Stimulated activated CD8-positive, alpha-beta memory T cell treated with anti-CD3 and anti-CD28 coated beads, Interleukin-7, amount 100 ng/mL, for 48 hours (primary cell): ENCODE measurements at regions not wholly inside any gene's neighbourhood (a gene's known extent, or its start where the extent isn't known, plus 50 kb on each side); places are given as distances from the start of the nearest gene placed in this dataset.
"Not testable (repeated sequence)": the region's sequence is repeated elsewhere in the genome, so short reads cannot be mapped to it uniquely, and the experiment has no call there.

ENCODE experiments used
- DNase-seq, 2 donors: peaks; one replicate each; pipeline ENCODE4 v3.0.0-alpha.2; 2020; ENCODE audit warnings: low read depth in 1 of 2; ENCODE audit errors: extremely low read depth in 1 of 2

DNA sequence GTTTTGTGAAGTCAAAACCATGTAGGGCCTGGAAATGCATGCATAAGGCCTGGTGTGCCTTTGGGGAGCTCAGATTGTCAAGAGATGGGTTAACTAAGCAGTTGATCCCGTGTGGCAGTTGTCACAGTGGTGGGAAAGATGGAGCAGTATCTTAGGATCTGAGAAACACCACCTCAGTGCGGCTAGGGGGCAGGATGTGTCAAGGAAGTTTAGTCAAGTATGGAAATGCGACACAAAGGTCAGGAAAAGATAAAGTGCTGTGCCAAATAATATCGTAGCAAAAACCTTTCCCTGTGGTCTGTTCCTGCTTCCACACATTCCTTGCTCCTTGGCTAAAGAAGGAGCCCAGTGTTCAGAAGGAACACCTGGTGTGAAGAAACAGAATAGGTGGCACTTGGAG lies 396.4 kb downstream of the EDEM1 start:
- DNase-seq = no peak

DNA sequence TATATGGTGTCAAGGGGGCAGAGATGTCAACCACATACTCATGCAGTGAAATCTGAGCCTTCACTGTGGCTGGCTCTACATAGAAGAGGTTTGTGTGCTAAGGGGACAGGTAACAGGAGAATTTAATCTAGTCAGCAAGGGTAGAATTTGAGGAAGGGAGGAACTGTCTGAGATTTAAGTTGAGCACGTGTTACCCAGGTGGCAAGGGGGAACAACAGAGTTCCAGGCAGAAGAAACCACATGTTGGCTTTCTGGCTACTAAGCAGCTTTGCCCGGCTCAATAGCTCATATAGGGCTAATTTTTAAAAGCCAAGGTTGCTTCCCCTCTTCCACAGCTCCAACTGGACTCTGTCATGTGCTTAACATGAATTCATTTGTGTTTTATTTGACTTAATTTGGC lies 397.6 kb downstream of the EDEM1 start:
- no peak for DNase-seq

DNA sequence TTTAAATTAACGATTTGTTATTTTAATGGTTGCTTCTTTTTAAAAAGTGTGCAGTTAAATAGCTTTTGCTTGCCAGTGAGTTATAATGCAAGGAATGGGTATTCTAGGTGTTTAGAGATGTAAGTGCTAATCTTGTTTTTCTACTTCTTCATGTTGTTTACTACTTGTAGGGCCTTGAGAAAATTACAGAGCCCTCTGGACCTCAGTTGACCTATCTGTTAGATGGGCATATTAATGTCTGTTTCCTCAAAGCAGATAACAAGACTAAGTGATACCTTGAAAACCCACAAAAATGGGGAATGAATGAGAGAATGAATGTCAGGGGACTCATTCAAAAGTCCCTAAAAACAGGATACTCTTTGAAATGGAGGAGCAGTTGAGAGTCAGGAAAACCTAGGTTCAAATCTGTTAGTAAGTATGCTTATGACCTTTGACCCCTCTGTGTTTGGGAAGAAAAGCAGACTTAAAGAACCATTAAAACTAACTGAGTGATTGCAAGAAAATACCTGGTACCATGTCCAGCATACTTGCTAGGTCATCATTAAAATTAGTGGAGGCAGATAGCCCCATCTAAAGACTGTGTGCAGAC lies 419.5 kb downstream of the EDEM1 start:
- no peak for DNase-seq

DNA sequence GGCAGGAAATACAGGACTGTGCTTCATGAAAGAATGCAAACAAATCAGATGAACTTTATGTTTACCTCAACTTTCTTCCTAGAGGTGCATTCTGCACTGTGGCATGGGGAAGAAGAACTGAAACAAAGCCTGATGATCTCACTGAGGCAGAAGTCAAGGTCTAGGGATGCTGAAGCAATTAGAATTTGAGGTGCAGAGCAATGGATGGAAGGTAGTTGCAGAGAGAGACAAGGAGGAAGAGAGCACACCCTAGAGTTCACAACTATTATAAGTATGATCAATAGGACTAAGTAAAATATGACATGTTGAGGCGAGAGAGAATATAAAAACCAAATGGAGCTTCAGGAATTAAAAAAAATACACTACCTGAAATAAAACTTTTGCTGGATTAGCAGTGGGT lies 420.1 kb downstream of the EDEM1 start:
- no peak for DNase-seq

DNA sequence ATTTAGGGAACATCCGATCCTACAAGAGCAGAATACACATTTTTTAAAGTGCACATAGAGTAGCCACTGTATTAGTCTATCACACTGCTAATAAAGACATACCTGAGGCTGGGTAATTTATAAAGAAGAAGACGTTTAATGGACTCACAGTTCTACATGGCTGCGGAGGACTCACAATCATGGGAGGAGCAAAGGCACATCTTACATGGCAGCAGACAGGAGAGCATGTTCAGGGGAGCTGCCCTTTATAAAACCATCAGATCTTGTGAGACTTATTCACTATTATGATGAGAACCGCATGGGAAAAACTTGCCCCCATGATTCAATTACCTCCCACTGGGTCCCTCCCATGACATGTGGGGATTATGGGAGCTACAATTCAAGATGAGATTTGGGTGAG lies 421.5 kb downstream of the EDEM1 start:
- DNase-seq = not testable (repeated sequence)

DNA sequence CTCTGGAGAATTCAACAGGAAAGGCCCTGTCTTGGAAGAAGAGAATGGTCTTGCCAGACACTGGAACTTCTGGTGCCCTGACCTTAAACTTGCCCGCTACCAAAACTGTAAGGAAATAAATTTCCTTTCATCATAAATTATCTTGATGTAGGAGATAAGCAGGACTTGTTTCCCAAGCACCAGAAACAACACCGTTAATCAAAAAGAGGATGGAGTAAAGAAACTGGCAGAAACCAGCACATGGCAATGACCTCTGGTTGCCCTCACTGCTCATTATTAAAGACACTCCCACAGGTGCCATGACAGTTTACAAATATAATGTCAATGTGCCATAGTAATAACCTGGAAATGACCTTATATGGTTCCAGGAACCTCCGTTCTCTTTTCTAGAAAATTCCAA lies 426.1 kb downstream of the EDEM1 start:
- no peak for DNase-seq

DNA sequence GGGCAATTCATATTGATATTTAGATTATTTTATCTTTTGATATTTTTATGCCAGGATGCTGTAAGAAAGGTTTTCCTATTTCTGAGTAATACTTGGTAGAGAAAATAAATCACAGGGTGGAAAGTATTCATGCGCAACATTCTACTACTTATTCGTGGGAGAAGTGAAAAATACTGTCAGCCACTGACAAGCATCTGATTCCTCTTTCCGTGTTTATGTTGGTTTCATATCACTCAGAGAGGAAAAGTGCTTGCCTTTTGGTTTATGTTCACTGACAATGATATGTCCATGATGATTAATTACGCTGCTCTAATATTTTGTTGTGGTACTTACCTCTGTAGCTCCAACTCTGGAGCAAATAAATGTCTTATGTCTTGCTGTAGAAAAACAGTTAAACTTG lies 429.4 kb downstream of the EDEM1 start:
- DNase-seq = no peak

DNA sequence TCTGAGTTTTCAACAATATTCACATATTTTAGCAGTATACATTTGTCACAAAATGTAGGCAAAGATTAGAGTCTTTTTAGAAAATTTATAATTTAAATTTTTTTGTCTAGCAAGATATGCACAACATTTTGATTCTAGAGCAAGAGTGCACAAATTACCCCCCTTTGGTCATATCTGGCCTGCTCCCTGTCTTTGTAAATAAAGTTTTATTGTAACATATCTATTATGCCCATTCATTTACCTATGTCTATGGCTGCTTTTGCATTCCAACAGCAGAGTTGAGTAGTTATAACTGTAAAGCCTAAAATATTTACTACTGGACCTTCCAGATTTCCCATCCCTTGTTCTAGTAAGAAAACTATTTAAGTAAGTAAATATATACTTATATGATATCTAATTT lies 430.7 kb downstream of the EDEM1 start:
- DNase-seq = no peak

DNA sequence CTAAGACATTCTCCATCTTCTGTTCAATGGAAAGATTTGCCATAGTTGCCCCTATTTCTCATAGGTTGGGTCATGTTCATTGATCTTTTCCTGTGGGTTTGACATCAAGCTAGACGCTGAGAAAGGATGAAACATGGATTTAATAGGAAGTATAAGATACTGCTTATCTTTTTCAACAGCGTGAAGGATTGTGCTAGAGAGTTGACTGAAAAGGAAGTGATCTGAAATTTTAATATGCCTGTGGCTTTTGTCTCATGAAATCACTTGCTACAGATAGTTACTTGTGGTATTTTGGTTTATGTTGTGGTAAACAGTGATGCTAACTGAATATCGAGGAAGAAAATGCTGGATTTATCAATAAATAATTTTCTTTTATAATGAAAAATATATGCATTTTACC lies 442.9 kb downstream of the EDEM1 start:
- no peak for DNase-seq

DNA sequence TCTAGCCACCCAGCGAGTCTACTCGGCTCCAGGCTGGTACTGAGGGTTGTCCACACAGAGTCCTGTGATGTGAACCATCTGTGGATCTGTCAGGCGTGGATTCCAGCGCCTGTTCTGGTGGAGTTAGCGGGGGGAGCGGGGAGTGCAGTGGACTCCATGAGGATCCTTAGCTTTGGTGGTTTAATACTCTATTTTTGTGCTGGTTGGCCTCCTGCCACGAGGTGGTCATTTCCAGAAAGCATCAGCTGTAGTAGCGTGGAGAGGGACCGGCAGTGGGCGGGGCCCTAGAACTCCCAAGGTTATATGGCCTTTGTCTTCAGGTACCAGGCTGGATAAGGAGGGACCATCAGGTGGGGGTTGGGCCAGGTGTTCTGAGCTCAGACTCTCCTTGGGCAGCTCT lies 446.5 kb downstream of the EDEM1 start:
- DNase-seq = no peak

DNA sequence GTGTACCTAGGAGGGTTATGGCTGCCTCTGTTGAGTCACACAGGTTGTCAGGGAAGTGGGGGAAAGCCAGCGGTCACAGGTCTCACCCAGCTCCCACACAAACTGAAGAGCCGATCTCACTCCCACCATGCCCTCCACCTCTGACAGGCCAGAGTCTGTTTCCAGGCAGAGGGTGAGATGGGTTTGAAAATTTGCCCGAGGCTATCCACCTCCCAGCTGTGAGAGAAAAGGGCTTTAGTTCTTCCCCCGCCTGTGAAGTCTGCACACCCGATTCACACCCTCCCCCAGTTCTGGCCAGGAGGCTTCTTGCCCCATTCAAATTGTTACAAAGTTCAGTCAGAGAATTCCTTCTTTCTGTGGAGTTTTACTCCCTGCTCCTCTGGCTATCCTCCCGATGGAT lies 446.9 kb downstream of the EDEM1 start:
- DNase-seq = no peak

DNA sequence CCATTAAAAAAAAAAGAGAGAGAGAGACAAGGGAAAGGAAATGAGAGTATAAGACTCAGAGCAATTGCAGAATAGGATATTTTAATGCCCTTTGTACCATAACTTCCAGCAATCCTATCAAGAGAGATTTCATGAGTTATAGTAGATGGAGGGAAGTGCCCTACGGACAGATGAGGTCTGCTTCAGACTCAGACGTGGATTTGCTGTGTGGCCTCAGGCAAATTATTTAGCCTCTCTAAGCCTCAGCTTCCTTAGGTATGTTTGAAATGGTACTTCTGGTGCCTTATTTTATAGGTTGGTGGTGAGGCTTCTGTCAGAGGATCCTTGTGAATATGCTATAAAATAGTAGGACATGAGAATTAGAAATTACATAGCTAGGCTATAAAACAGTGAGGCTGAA lies 448.2 kb downstream of the EDEM1 start:
- DNase-seq = no peak

DNA sequence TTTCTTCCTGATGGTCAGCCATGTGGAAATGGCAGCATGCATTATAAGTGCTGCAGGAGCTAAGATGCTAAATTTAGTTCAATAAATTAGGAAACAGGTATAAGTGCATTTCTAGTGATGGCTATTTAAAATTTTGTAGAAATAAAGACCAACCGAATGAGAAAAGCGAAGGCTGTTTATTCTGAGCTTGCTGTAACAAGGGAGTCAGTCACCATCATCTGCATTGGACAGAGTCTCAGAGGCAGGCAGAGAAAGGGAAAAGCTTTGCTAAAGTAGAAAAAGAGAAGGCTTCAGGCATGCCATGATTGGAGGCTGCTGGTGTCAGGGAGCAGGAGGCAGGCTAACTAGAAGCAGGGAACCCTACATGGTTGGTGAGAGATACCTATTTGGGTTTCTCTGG lies 451.0 kb downstream of the EDEM1 start:
- DNase-seq = no peak

DNA sequence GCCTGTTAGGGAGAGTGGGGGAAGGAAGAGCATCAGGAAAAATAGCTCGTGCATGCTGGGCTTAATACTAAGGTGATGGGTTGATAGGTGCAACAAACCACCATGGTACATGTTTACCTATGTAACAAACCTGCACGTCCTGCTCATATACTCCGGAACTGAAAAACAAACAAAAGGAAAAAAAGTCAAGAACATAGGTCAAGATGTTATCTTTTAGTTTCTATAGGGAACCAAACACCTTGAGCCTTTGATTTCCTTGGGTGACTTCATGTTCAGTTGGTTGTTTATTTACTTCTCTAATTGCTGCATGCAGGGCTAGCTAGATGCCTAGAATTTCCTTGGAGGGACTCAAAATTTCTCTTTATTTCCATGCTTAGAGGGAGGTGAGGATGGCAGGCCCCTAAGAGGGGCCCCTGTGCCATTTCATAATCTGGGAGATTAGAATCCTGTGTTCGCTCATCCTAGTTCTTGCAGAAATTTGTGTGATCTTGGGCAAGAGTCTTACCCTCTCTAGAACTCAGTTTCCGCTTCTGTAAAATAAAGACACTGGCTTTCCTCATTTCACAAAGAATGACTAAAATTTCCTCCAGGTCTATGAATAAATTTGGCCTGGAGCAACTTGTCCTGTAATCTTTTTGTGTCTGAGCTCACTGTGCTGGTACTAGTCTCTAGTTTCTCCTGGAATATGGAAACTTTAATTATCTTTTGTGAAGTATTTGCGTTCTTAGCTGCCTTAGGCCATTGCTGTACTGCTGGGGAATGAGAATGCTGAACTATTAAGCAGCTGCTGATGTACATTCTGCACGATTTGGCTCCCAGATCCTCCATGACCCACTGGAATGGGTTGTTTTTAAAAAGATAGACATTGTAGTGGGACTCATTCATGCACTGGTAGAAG lies 457.5 kb downstream of the EDEM1 start:
- no peak for DNase-seq

DNA sequence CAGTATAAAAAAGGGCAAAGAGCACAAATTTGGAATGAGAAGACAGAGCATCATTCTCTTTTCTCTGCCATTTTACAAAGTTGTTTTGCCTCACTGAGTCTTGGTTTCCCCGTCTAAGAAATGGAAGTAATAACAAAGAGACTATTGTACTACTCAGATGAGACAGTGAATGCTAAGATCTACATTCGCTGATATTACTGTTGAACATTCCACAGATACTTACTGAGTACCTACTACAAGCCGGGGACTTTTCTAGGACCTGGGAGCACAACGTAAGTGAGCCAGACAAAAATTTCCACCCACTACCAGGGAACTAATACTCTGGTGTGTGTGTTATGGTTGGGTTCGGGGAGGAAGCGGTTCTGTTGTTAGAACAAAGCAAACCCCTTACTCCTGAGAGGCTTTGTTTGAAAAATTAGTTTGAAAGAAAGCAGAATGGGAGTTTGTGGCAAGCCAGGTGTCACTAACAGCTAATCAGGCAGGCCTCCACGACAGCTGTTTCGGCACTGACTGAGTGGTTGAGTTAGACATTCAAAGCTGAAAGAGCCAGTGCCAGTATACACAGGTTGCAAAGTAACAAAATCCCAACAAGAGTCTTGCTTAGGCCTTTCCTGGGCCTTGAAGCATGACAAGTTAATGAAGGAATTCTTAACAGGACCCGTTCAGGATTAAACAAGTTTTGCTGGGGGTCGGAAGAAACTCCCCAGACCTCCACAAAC lies 458.3 kb downstream of the EDEM1 start:
- DNase-seq = no peak

DNA sequence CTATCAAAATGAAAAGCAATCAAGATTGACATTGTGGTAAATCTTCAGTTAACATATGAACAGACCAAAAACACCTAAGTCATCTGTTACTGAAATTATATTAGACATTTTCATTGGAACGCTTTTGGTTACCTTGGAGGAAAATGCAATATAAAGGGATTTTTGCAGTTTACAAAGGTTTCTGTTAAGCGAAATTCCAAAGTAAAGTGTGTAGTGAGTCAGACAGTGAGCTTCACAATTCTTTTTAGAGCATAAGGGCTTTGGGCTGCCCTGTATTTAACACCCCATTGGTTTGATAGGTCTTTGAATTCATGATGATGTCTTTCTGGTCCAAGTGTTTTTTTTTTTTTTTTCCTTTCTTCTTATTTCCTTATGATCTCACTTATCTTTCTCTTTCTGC lies 462.8 kb downstream of the EDEM1 start:
- DNase-seq = no peak

DNA sequence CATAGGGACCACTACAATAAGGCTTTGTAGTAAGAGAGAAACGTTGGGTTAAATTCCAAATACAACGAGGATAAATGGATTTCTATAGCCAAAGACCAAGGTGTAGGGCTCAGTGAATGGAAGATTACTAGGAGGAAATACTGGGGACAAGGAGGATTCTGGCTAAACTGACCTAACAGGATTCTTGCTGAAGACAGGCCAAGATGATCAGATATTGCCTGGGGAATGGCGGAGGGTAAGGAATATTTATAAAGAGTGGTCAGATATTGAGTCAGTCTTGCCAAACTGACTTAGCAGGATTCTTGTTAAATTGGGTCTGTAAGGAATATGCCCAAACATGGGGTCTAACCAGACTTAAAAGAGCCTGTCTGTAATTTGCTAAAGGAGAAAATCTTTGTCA lies 463.8 kb downstream of the EDEM1 start:
- DNase-seq = no peak

DNA sequence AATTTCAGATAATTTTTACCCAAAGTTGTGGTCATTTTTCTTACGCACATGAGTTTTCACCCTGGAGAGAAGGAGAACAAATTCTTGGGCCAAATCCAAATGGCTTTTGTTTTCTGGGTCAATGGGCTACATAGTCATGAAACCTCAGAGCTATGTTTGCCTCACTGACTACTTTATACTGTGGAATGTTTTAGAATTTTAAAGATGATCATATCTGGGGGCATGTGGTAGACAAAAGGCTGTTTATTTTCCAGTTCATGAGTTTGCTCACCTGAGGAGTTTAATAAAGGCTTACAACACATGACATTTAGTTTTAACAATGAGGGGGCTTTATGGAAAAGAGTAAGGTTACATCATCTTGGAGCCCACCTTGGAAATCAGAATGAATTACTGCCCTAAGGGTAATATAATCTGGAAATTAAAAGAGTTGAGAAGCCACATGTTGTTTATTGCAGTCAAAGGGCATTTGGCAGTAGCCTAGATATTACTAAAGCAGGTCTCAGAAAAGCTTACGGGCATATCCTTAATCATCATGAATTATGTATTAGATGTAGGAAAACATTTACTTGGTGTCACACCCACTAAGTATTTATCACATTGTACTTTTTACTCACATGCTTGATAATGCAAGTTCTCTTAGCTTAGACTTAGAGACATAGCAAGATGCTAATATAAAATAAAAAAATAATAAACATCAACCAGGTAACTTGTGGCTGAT lies 466.1 kb downstream of the EDEM1 start:
- no peak for DNase-seq

DNA sequence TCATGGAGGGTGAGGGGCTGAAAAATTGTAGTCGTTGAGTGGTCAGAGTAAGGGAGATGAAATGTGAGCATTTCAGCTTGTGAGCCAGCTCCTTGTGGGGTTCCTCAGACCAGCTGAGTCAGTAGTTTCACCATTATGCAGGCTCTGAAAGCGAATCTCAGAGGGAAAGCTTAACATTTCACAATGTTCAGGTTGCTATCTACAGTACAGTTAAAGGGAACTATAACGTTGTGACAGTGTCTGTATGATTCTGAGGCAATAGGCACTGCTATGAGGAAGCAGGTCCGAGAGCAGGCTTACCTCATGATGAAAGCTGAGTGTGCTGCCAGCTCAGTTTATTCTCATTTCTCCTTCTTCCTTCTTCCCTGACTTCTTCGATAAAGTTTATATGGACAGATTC lies 469.6 kb downstream of the EDEM1 start:
- DNase-seq = no peak

DNA sequence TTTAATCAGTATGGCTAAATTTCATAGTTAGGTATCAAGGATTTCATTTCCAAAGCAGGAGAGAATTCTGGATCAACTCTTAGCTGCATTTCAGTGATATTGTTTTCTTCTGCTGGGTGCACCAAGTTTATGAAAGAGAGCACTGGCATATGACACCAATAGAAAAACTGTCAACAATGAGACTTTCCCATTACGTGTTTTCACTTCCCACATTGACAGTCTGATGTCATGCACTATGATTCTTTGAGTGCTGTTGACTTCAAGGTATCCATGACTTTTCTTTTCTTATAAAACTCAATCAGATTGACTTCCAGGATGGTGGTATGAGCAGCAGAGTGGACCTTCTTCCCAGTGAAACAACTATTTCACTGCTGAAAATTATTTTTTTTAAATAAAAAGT lies 476.1 kb downstream of the EDEM1 start:
- DNase-seq = no peak

DNA sequence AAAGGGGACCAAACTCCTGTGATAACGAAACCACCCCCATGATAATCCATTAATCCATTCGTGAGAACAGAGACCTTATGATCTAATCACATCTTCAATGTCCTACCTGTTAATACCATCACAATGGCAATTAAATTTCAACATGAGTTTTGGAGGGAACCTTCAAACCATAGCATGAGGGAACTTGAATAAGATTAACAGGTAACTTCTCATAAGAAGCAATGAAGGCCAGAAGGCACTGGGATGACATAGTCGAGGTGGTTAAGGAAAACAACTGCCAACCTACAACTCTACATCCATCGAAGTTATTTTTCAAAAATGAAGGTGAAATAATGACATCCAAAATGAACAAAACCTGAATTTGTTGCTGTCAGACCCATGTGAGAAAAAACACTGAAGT lies 478.9 kb downstream of the EDEM1 start:
- no peak for DNase-seq
